Suprapubic skin (tissue), 4 donors: ENCODE measurements at regions not wholly inside any gene's neighbourhood (a gene's known extent, or its start where the extent isn't known, plus 50 kb on each side); places are given as distances from the start of the nearest gene placed in this dataset.

Source experiments
- DNase-seq, 2 donors: peaks; one replicate each; pipeline ENCODE4 v3.0.0-alpha.2; 2019; ENCODE audit warnings: low spot score in 2 of 2
- H3K27ac ChIP-seq: fragments of 200-600 bp; sonication (generic); one replicate; pipeline ENCODE4 v1.5.1; 2019
- H3K27me3 ChIP-seq: fragments of 200-600 bp; sonication (generic); one replicate; pipeline ENCODE4 v1.5.1; 2019
- H3K36me3 ChIP-seq: fragments of 200-600 bp; sonication (generic); one replicate; pipeline ENCODE4 v1.5.1; 2019
- H3K4me1 ChIP-seq: fragments of 200-600 bp; sonication (generic); one replicate; pipeline ENCODE4 v1.5.1; 2019
- H3K4me3 ChIP-seq: fragments of 200-600 bp; sonication (generic); one replicate; pipeline ENCODE4 v1.5.1; 2019; ENCODE audit warnings: mild to moderate bottlenecking
- H3K9me3 ChIP-seq: fragments of 200-600 bp; sonication (generic); one replicate; pipeline ENCODE4 v1.5.1; 2019
- CTCF ChIP-seq, 2 donors: fragments of 200-600 bp in 1 of 2; fragments of 450-650 bp in 1 of 2; sonication (generic) in 1 of 2; IDR thresholded peaks; one replicate each; pipeline ENCODE4 v1.5.1; 2016 to 2019; ENCODE audit warnings: antibody characterized with exemption in 2 of 2, mild to moderate bottlenecking in 1 of 2, moderate library complexity in 1 of 2
- EP300 ChIP-seq: sonication (generic); formaldehyde crosslinking; IDR thresholded peaks from one replicate; pipeline ENCODE4 v1.6.1; 2017; ENCODE audit warnings: antibody characterized with exemption
- POLR2A ChIP-seq, 2 donors: fragments of 450-650 bp; IDR thresholded peaks; one replicate each; pipeline ENCODE4 v1.6.1; 2017; ENCODE audit warnings: antibody characterized with exemption in 2 of 2, mild to moderate bottlenecking in 2 of 2, moderate library complexity in 2 of 2
- POLR2AphosphoS5 ChIP-seq, 3 donors: sonication (generic); formaldehyde crosslinking; IDR thresholded peaks; one replicate each; pipeline ENCODE4 v1.6.1; 2017; ENCODE audit warnings: antibody characterized with exemption in 3 of 3
- WGBS: methylation state at CpG from one replicate; pipeline ENCODE4 v1.1.5; 2018; 5-methylcytosine and 5-hydroxymethylcytosine counted together

- TF ChIP-seq CTCF (IDR thresholded peaks at IDR 0.05), result no peak
- TF ChIP-seq EP300, result no peak
- TF ChIP-seq POLR2A (IDR thresholded peaks at IDR 0.05), result no peak
- TF ChIP-seq POLR2AphosphoS5 (IDR thresholded peaks at IDR 0.05), result no peak
- H3K27ac ChIP-seq, result no peak overlapping the region
- H3K27me3 ChIP-seq, result no peaks in the 10 kb centered on the region
- no peaks in the 10 kb centered on the region for H3K4me1 ChIP-seq
- H3K9me3 ChIP-seq, result no peaks in the 10 kb centered on the region
- H3K36me3 ChIP-seq, result no peaks in the 10 kb centered on the region
- H3K4me3 ChIP-seq, result no peak overlapping the region
- no peak for DNase-seq
Observed at GRCh38 chr3:55300701-55301100, 186.4 kb downstream of the WNT5A start.

GRCh38 chr3:55297706-55298105 lies 189.4 kb downstream of the WNT5A start:
- Histone ChIP-seq H3K27ac (no peak overlapping the region), H3K9me3 (no peaks in the 10 kb centered on the region), H3K4me3 (no peak overlapping the region), H3K27me3 (no peaks in the 10 kb centered on the region), H3K4me1 (no peaks in the 10 kb centered on the region), H3K36me3 (no peaks in the 10 kb centered on the region)
- WGBS, result 82% methylated on average over 4 of the region's 5 CpGs
- TF ChIP-seq CTCF (IDR thresholded peaks at IDR 0.05) (no peak), EP300 (no peak)
- no peak for DNase-seq

- H3K27me3 ChIP-seq, result no peaks in the 10 kb centered on the region
- 64% methylated on average over 2 of the region's 2 CpGs for WGBS
- TF ChIP-seq CTCF (IDR thresholded peaks at IDR 0.05) (no peak), EP300 (no peak), POLR2AphosphoS5 (IDR thresholded peaks at IDR 0.05) (no peak), POLR2A (IDR thresholded peaks at IDR 0.05) (no peak)
Observed at GRCh38 chr3:55297245-55297644, 189.9 kb downstream of the WNT5A start.

GRCh38 chr3:55296791-55297190 lies 190.3 kb downstream of the WNT5A start:
- WGBS, result 53% methylated on average over 1 of the region's 1 CpG
- no peak overlapping the region for H3K4me3 ChIP-seq
- H3K36me3 ChIP-seq, result no peaks in the 10 kb centered on the region
- H3K27ac ChIP-seq, result no peak overlapping the region
- no peak for DNase-seq
- no peak for TF ChIP-seq POLR2A (IDR thresholded peaks at IDR 0.05)
- no peak for TF ChIP-seq POLR2AphosphoS5 (IDR thresholded peaks at IDR 0.05)
- no peak for TF ChIP-seq EP300
- no peak for TF ChIP-seq CTCF (IDR thresholded peaks at IDR 0.05)
- H3K9me3 ChIP-seq, result no peaks in the 10 kb centered on the region
- no peaks in the 10 kb centered on the region for H3K27me3 ChIP-seq
- no peaks in the 10 kb centered on the region for H3K4me1 ChIP-seq

More at GRCh38 chr3:55297245-55297644, 189.9 kb downstream of the WNT5A start:
- H3K27ac ChIP-seq, result no peak overlapping the region
- no peak overlapping the region for H3K4me3 ChIP-seq
- no peak for DNase-seq
- H3K36me3 ChIP-seq, result no peaks in the 10 kb centered on the region
- no peaks in the 10 kb centered on the region for H3K4me1 ChIP-seq
- H3K9me3 ChIP-seq, result no peaks in the 10 kb centered on the region

- H3K4me1 ChIP-seq, result no peaks in the 10 kb centered on the region
- DNase-seq, result no peak
- WGBS, result 95% methylated on average over 2 of the region's 2 CpGs
- H3K36me3 ChIP-seq, result no peaks in the 10 kb centered on the region
- no peaks in the 10 kb centered on the region for H3K27me3 ChIP-seq
- no peak overlapping the region for H3K4me3 ChIP-seq
- TF ChIP-seq EP300 (no peak), POLR2AphosphoS5 (IDR thresholded peaks at IDR 0.05) (no peak), POLR2A (IDR thresholded peaks at IDR 0.05) (no peak), CTCF (IDR thresholded peaks at IDR 0.05) (no peak)
- H3K27ac ChIP-seq, result no peak overlapping the region
- no peaks in the 10 kb centered on the region for H3K9me3 ChIP-seq
Observed at GRCh38 chr3:55296030-55296429, 191.1 kb downstream of the WNT5A start.
